ENCODE measurements at regions not wholly inside any gene's neighbourhood (a gene's known extent, or its start where the extent isn't known, plus 50 kb on each side); places are given as distances from the start of the nearest gene placed in this dataset.

GRCh38 chr6:122128445-122128844 is 271.0 kb upstream of the HSF2 start:
- no peak for TF ChIP-seq CTCF (IDR thresholded peaks at IDR 0.05; ENCODE audit: low read length)
- TF ChIP-seq EZH2 (IDR thresholded peaks at IDR 0.05; ENCODE audit: borderline replicate concordance, low read length) = no peak

All from OCI-LY1 (cell line).